ENCODE measurements at regions not wholly inside any gene's neighbourhood (a gene's known extent, or its start where the extent isn't known, plus 50 kb on each side); places are given as distances from the start of the nearest gene placed in this dataset.

- Mint-ChIP-seq H3K27ac (no peak overlapping the region), H3K9me3 (peaks cover 4% of the 10 kb centered on the region), H3K36me3 (ENCODE audit: low read depth) (no peaks in the 10 kb centered on the region), H3K4me3 (no peak overlapping the region), H3K27me3 (ENCODE audit: low read depth) (peaks cover 6% of the 10 kb centered on the region), H3K4me1 (no peaks in the 10 kb centered on the region)
- no peak for TF ChIP-seq CTCF (IDR thresholded peaks at IDR 0.05; ENCODE audit: unreplicated experiment in 3 of 3)
Observed at GRCh38 chr15:58247855-58248842, 110.0 kb downstream of the AQP9 start.

- Mint-ChIP-seq H3K4me3 (no peak overlapping the region), H3K4me1 (no peaks in the 10 kb centered on the region), H3K27ac (no peak overlapping the region), H3K27me3 (ENCODE audit: low read depth) (peaks cover 6% of the 10 kb centered on the region), H3K36me3 (ENCODE audit: low read depth) (no peaks in the 10 kb centered on the region), H3K9me3 (peaks cover 4% of the 10 kb centered on the region)
- TF ChIP-seq CTCF (IDR thresholded peaks at IDR 0.05; ENCODE audit: unreplicated experiment in 3 of 3) = no peak
Observed at GRCh38 chr15:58249646-58250312, 111.6 kb downstream of the AQP9 start.

- H3K9me3 Mint-ChIP-seq = peaks cover 17% of the 10 kb centered on the region
- H3K36me3 Mint-ChIP-seq (ENCODE audit: low read depth) = no peaks in the 10 kb centered on the region
- no peak overlapping the region for H3K27ac Mint-ChIP-seq
- no peak for TF ChIP-seq CTCF (IDR thresholded peaks at IDR 0.05; ENCODE audit: unreplicated experiment in 3 of 3)
- H3K4me1 Mint-ChIP-seq = no peaks in the 10 kb centered on the region
- no peak overlapping the region for H3K4me3 Mint-ChIP-seq
- H3K27me3 Mint-ChIP-seq (ENCODE audit: low read depth) = peaks cover 3% of the 10 kb centered on the region
Observed at GRCh38 chr15:58252586-58253323, 114.6 kb downstream of the AQP9 start.

- Mint-ChIP-seq H3K4me3 (no peak overlapping the region), H3K27ac (no peak overlapping the region), H3K9me3 (peaks cover 13% of the 10 kb centered on the region), H3K36me3 (ENCODE audit: low read depth) (no peaks in the 10 kb centered on the region), H3K27me3 (ENCODE audit: low read depth) (no peaks in the 10 kb centered on the region), H3K4me1 (no peaks in the 10 kb centered on the region)
- TF ChIP-seq CTCF (IDR thresholded peaks at IDR 0.05; ENCODE audit: unreplicated experiment in 3 of 3) = no peak
Observed at GRCh38 chr15:58257776-58258325, 119.7 kb downstream of the AQP9 start.

GRCh38 chr15:58258501-58259292 is 120.5 kb downstream of the AQP9 start:
- H3K4me1 Mint-ChIP-seq = no peaks in the 10 kb centered on the region
- no peak overlapping the region for H3K4me3 Mint-ChIP-seq
- no peak for TF ChIP-seq CTCF (IDR thresholded peaks at IDR 0.05; ENCODE audit: unreplicated experiment in 3 of 3)
- no peak overlapping the region for H3K27ac Mint-ChIP-seq
- H3K9me3 Mint-ChIP-seq = peaks cover 13% of the 10 kb centered on the region
- no peaks in the 10 kb centered on the region for H3K36me3 Mint-ChIP-seq (ENCODE audit: low read depth)
- H3K27me3 Mint-ChIP-seq (ENCODE audit: low read depth) = no peaks in the 10 kb centered on the region
